ENCODE measurements at regions not wholly inside any gene's neighbourhood (a gene's known extent, or its start where the extent isn't known, plus 50 kb on each side); places are given as distances from the start of the nearest gene placed in this dataset.

- ChIA-PET CTCF (no interaction called here), POLR2A (no interaction called here)
- DNase-seq (no peak), ATAC-seq (no peak)
- peaks cover under 1% of the 10 kb centered on the region for H3K36me3 Mint-ChIP-seq (ENCODE audit: low read depth)
- H3K27ac Mint-ChIP-seq, result no peak overlapping the region
- H3K9me3 Mint-ChIP-seq, result peaks cover 10% of the 10 kb centered on the region
- H3K4me3 Mint-ChIP-seq, result no peak overlapping the region
- H3K27me3 Mint-ChIP-seq, result no peaks in the 10 kb centered on the region
- intact Hi-C loops (cut with micrococcal nuclease), result no loop called here
- H3K4me1 Mint-ChIP-seq (ENCODE audit: low read depth), result peaks cover 30% of the 10 kb centered on the region
- TF ChIP-seq, protein P1, sequence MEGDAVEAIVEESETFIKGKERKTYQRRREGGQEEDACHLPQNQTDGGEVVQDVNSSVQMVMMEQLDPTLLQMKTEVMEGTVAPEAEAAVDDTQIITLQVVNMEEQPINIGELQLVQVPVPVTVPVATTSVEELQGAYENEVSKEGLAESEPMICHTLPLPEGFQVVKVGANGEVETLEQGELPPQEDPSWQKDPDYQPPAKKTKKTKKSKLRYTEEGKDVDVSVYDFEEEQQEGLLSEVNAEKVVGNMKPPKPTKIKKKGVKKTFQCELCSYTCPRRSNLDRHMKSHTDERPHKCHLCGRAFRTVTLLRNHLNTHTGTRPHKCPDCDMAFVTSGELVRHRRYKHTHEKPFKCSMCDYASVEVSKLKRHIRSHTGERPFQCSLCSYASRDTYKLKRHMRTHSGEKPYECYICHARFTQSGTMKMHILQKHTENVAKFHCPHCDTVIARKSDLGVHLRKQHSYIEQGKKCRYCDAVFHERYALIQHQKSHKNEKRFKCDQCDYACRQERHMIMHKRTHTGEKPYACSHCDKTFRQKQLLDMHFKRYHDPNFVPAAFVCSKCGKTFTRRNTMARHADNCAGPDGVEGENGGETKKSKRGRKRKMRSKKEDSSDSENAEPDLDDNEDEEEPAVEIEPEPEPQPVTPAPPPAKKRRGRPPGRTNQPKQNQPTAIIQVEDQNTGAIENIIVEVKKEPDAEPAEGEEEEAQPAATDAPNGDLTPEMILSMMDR (IDR thresholded peaks at IDR 0.05), result no peak
These were observed 1118.1 kb downstream of the TAF11L14 start for GRCh38 chr5:18752317-18752716.

DNA sequence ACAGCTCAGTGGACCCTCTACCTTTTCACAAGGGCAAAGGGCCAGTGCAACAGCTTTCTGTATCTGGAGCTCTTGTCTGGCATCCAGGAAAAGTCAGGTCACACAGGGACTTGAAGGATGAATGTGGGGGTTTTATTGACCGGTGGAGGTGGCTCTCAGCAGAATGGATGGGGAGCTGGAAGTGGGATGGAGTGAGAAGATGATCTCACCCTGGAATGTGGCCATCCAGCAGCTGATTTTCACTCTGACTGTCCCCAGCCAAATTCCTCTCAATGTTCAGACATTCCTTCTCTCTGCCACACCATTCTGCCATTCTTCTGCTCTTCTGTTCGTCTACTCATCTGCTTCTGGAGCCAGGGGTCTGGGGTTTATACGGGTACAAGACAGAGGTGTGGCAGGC, 1119.9 kb downstream of the TAF11L14 start:
- Mint-ChIP-seq H3K27ac (no peak overlapping the region), H3K36me3 (ENCODE audit: low read depth) (no peaks in the 10 kb centered on the region), H3K4me3 (no peak overlapping the region), H3K4me1 (ENCODE audit: low read depth) (peaks cover 21% of the 10 kb centered on the region), H3K9me3 (peaks cover 3% of the 10 kb centered on the region), H3K27me3 (no peaks in the 10 kb centered on the region)
- no peak for DNase-seq
- ATAC-seq, result no peak
- intact Hi-C loops (cut with micrococcal nuclease), result no loop called here
- ChIA-PET CTCF (no interaction called here), POLR2A (no interaction called here)
- TF ChIP-seq, protein P1 (IDR thresholded peaks at IDR 0.05), result no peak

DNA sequence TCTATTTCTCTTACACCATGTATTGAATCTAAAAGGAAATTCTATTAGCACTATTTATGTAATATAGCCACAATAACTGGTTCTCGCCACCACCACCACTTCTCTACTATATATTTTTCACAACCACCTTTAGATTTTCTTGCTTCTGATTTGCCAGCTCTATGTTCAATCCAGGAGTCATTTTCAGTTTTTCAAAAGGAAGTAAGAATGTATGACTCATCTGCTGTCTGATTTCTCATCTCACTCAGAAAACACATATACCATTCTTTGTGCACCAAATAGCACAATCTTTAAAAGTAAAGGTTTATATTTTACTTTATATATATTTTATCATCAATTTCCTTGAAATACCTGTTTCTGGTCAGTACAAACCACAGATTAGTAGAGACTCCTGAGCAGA, 1127.5 kb downstream of the TAF11L14 start:
- intact Hi-C loops (cut with micrococcal nuclease), result no loop called here
- Mint-ChIP-seq H3K4me3 (no peak overlapping the region), H3K4me1 (ENCODE audit: low read depth) (peaks cover 7% of the 10 kb centered on the region), H3K36me3 (ENCODE audit: low read depth) (no peaks in the 10 kb centered on the region), H3K27ac (no peak overlapping the region), H3K9me3 (no peaks in the 10 kb centered on the region), H3K27me3 (peaks cover 1% of the 10 kb centered on the region)
- ChIA-PET CTCF (no interaction called here), POLR2A (no interaction called here)
- TF ChIP-seq, protein P1 (IDR thresholded peaks at IDR 0.05), result no peak
- ATAC-seq (peak; percentile 83), DNase-seq (no peak)

GRCh38 chr5:18764161-18764560, 1129.9 kb downstream of the TAF11L14 start:
- ChIA-PET POLR2A (no interaction called here), CTCF (no interaction called here)
- no peaks in the 10 kb centered on the region for H3K9me3 Mint-ChIP-seq
- no peak overlapping the region for H3K4me3 Mint-ChIP-seq
- TF ChIP-seq, protein P1 (IDR thresholded peaks at IDR 0.05), result no peak
- H3K27me3 Mint-ChIP-seq, result peaks cover 4% of the 10 kb centered on the region
- DNase-seq (no peak), ATAC-seq (no peak)
- intact Hi-C loops (cut with micrococcal nuclease), result no loop called here
- H3K27ac Mint-ChIP-seq, result no peak overlapping the region
- no peaks in the 10 kb centered on the region for H3K36me3 Mint-ChIP-seq (ENCODE audit: low read depth)
- peaks cover 7% of the 10 kb centered on the region for H3K4me1 Mint-ChIP-seq (ENCODE audit: low read depth)

- intact Hi-C loops (cut with micrococcal nuclease), result no loop called here
These were observed 1131.0 kb downstream of the TAF11L14 start for GRCh38 chr5:18765304-18765703.

More at GRCh38 chr5:18765304-18765703, 1131.0 kb downstream of the TAF11L14 start:
- Mint-ChIP-seq H3K36me3 (ENCODE audit: low read depth) (no peaks in the 10 kb centered on the region), H3K27ac (no peak overlapping the region), H3K4me3 (no peak overlapping the region), H3K27me3 (peaks cover 5% of the 10 kb centered on the region), H3K4me1 (ENCODE audit: low read depth) (peaks cover 7% of the 10 kb centered on the region), H3K9me3 (no peaks in the 10 kb centered on the region)
- TF ChIP-seq, protein P1 (IDR thresholded peaks at IDR 0.05), result no peak
- ChIA-PET POLR2A (no interaction called here), CTCF (no interaction called here)
- no peak for DNase-seq
- no peak for ATAC-seq

All from activated CD8-positive, alpha-beta T cell treated with anti-CD3 and anti-CD28 coated beads for 36 hours (primary cell).